H1 (cell line): ENCODE measurements at regions not wholly inside any gene's neighbourhood (a gene's known extent, or its start where the extent isn't known, plus 50 kb on each side); places are given as distances from the start of the nearest gene placed in this dataset.

ENCODE experiments used
- CTCF ChIA-PET: fragments of 300-600 bp; sonication (Branson Sonifier 250); formaldehyde crosslinking; loops from one replicate; lab custom pipeline; 2021; ENCODE audit not compliant: partially characterized antibody; lab: Charles Lee
- POLR2A ChIA-PET: fragments of 300-600 bp; sonication (Branson Sonifier 250); formaldehyde crosslinking; loops from one replicate; lab custom pipeline; 2021; ENCODE audit warnings: inconsistent platforms; ENCODE audit not compliant: partially characterized antibody; lab: Charles Lee
- DNase-seq, 2 experiments: peaks; one replicate each; pipeline versions ENCODE4 v3.0.0 to v3.0.0-alpha.2; 2010 to 2022; ENCODE audit warnings: low spot score in 2 of 2, low read depth in 1 of 2, mixed read lengths in 1 of 2
- FAIRE-seq: peaks from 2 replicates; lab custom pipeline; 2011; peaks lifted over from hg19 to GRCh38; lab: Jason Lieb, UNC
- H2AFZ ChIP-seq: 2 replicates; pipeline ENCODE4 v1.8.1; 2012; ENCODE audit warnings: low read length, inconsistent platforms
- H2AK5ac ChIP-seq: 2 replicates; pipeline ENCODE4 v1.6.1; 2013; ENCODE audit warnings: low read depth, low read length
- H2BK120ac ChIP-seq: replicated peaks from 2 replicates; pipeline ENCODE3; 2013; ENCODE audit warnings: low read depth, low read length, inconsistent platforms
- H2BK12ac ChIP-seq: 2 replicates; pipeline ENCODE4 v1.6.1; 2013; ENCODE audit warnings: low read depth, low read length
- H2BK15ac ChIP-seq: 2 replicates; pipeline ENCODE4 v1.6.1; 2013; ENCODE audit warnings: low read length
- H2BK20ac ChIP-seq: 2 replicates; pipeline ENCODE4 v1.6.1; 2013; ENCODE audit warnings: low read length
- H2BK5ac ChIP-seq: 2 replicates; pipeline ENCODE4 v1.6.1; 2013; ENCODE audit warnings: low read depth, low read length
- H3K14ac ChIP-seq: 2 replicates; pipeline ENCODE4 v1.6.1; 2013; ENCODE audit warnings: inconsistent platforms; ENCODE audit not compliant: insufficient read length
- H3K18ac ChIP-seq: 2 replicates; pipeline ENCODE4 v1.6.1; 2013; ENCODE audit warnings: low read length; ENCODE audit errors: extremely low read depth
- H3K23ac ChIP-seq: 2 replicates; pipeline ENCODE4 v1.6.1; 2013; ENCODE audit warnings: inconsistent platforms; ENCODE audit not compliant: insufficient read length
- H3K23me2 ChIP-seq: 2 replicates; pipeline ENCODE4 v1.6.1; 2013; ENCODE audit warnings: low read depth, low read length
- H3K27ac ChIP-seq: 2 replicates; pipeline ENCODE4 v1.6.1; 2011; ENCODE audit warnings: low read depth, low read length, inconsistent platforms
- H3K27me3 ChIP-seq, 4 experiments: replicated peaks in 1 of 4; 1 replicate in 1 of 4; 2 replicates in 3 of 4; pipeline versions ENCODE4 v1.6.1 to v1.8.1; 2011 to 2013; ENCODE audit warnings: low read length in 3 of 4, mild to moderate bottlenecking in 3 of 4, inconsistent platforms in 2 of 4, mixed read lengths in 2 of 4, moderate library complexity in 1 of 4; ENCODE audit not compliant: control insufficient read depth in 3 of 4, insufficient read depth in 3 of 4; ENCODE audit errors: extremely low read depth in 1 of 4
- H3K36me3 ChIP-seq, 4 experiments: 2 replicates each; pipeline versions ENCODE4 v1.6.1 to v1.8.1; 2011 to 2013; ENCODE audit warnings: mild to moderate bottlenecking in 4 of 4, low read length in 3 of 4, moderate library complexity in 2 of 4, control low read depth in 1 of 4, inconsistent platforms in 1 of 4; ENCODE audit not compliant: insufficient read depth in 4 of 4, control insufficient read depth in 2 of 4
- H3K4ac ChIP-seq: replicated peaks from 2 replicates; pipeline ENCODE3; 2013; ENCODE audit warnings: low read length, low read depth, mixed read lengths, inconsistent platforms; ENCODE audit not compliant: insufficient read length
- H3K4me1 ChIP-seq, 4 experiments: replicated peaks in 1 of 4; 1 replicate in 1 of 4; 2 replicates in 3 of 4; pipeline versions ENCODE4 v1.6.1 to v1.8.1; 2011 to 2013; ENCODE audit warnings: low read length in 3 of 4, inconsistent platforms in 2 of 4, mixed read lengths in 1 of 4; ENCODE audit not compliant: insufficient read depth in 4 of 4, control insufficient read depth in 3 of 4
- H3K4me2 ChIP-seq, 2 experiments: 2 replicates each; pipeline versions ENCODE4 v1.6.1 to v1.8.1; 2011 to 2013; ENCODE audit warnings: low read depth in 2 of 2, low read length in 2 of 2, control low read depth in 1 of 2, inconsistent platforms in 1 of 2, mild to moderate bottlenecking in 1 of 2; ENCODE audit not compliant: insufficient read depth in 1 of 2
- H3K4me3 ChIP-seq, 4 experiments: fragments of 200-600, 300-600 bp in 1 of 4; sonication (generic), shearing (Covaris generic), sonication (Bioruptor Twin) in 1 of 4; 2 replicates each; pipeline versions ENCODE4 v1.5.1 to v1.8.1; 2011 to 2016; ENCODE audit warnings: low read length in 4 of 4, low read depth in 3 of 4, control low read depth in 2 of 4, inconsistent platforms in 2 of 4, mild to moderate bottlenecking in 2 of 4, mixed read lengths in 1 of 4, moderate library complexity in 1 of 4; ENCODE audit not compliant: insufficient read depth in 2 of 4; ENCODE audit errors: extremely low read depth in 1 of 4
- H3K56ac ChIP-seq: replicated peaks from 2 replicates; pipeline ENCODE3; 2013; ENCODE audit warnings: low read depth, mild to moderate bottlenecking, mixed read lengths, low read length, inconsistent platforms; ENCODE audit not compliant: insufficient read length
- H3K79me1 ChIP-seq: 2 replicates; pipeline ENCODE4 v1.6.1; 2013; ENCODE audit warnings: low read depth, low read length, control low read depth
- H3K79me2 ChIP-seq, 2 experiments: 2 replicates each; pipeline versions ENCODE4 v1.6.1 to v1.8.1; 2012 to 2013; ENCODE audit warnings: low read length in 2 of 2, mild to moderate bottlenecking in 2 of 2, inconsistent platforms in 1 of 2; ENCODE audit not compliant: insufficient read depth in 2 of 2, control insufficient read depth in 1 of 2
- H3K9ac ChIP-seq, 4 experiments: replicated peaks in 1 of 4; 1 replicate in 1 of 4; 2 replicates in 3 of 4; pipeline versions ENCODE4 v1.6.1 to v1.8.1; 2011 to 2013; ENCODE audit warnings: low read depth in 3 of 4, low read length in 3 of 4, control low read depth in 2 of 4, mild to moderate bottlenecking in 2 of 4, moderate library complexity in 2 of 4, inconsistent platforms in 1 of 4; ENCODE audit errors: extremely low read depth in 1 of 4
- H3K9me3 ChIP-seq, 2 experiments: 2 replicates each; pipeline versions ENCODE4 v1.6.1 to v1.8.1; 2012 to 2013; ENCODE audit warnings: mild to moderate bottlenecking in 2 of 2, moderate library complexity in 2 of 2, control low read depth in 1 of 2, inconsistent platforms in 1 of 2, low read depth in 1 of 2, low read length in 1 of 2, mixed read lengths in 1 of 2; ENCODE audit not compliant: insufficient read depth in 2 of 2
- H4K20me1 ChIP-seq, 2 experiments: replicated peaks in 1 of 2; 2 replicates each; pipeline versions ENCODE3 to v1.8.1; 2011 to 2013; ENCODE audit warnings: inconsistent platforms in 2 of 2, low read length in 2 of 2, mild to moderate bottlenecking in 1 of 2; ENCODE audit not compliant: insufficient read depth in 2 of 2, control insufficient read depth in 1 of 2
- H4K5ac ChIP-seq: 2 replicates; pipeline ENCODE4 v1.6.1; 2013; ENCODE audit warnings: low read length, low read depth, mixed read lengths, inconsistent platforms; ENCODE audit not compliant: insufficient read length
- H4K8ac ChIP-seq: 2 replicates; pipeline ENCODE4 v1.8.0; 2013; ENCODE audit warnings: mild to moderate bottlenecking, moderate library complexity, low read length, inconsistent platforms; ENCODE audit not compliant: insufficient read depth; ENCODE audit errors: extremely low read depth
- H4K91ac ChIP-seq: replicated peaks from 2 replicates; pipeline ENCODE3; 2013; ENCODE audit warnings: low read length, mixed read lengths, inconsistent platforms; ENCODE audit not compliant: insufficient read length
- ASH2L ChIP-seq: fragments of 200-600, 300-600 bp; sonication (generic); IDR thresholded peaks from one replicate; pipeline ENCODE4 v1.7.1; 2017; ENCODE audit warnings: low read length
- BACH1 ChIP-seq: IDR thresholded peaks from 2 replicates; pipeline ENCODE4 v1.6.1; 2012; ENCODE audit warnings: low read length, improper control_type of control experiment
- EP300 ChIP-seq, 2 experiments: IDR thresholded peaks; 1 replicate in 1 of 2; 2 replicates in 1 of 2; pipeline ENCODE4 v1.6.1; 2011 to 2012; ENCODE audit warnings: low read depth in 2 of 2, low read length in 2 of 2, mild to moderate bottlenecking in 2 of 2, borderline replicate concordance in 1 of 2, inconsistent platforms in 1 of 2, moderate library complexity in 1 of 2
- EZH2 ChIP-seq: fragments of 200-600 bp; sonication (generic); IDR thresholded peaks from 2 replicates; pipeline ENCODE4 v1.7.1; 2012; ENCODE audit warnings: low read depth, mild to moderate bottlenecking, moderate library complexity, low read length, inconsistent platforms; ENCODE audit not compliant: severe bottlenecking
- GABPA ChIP-seq: IDR thresholded peaks from 2 replicates; pipeline ENCODE4 v1.6.1; 2011; ENCODE audit warnings: mild to moderate bottlenecking, low read length, moderate library complexity, borderline replicate concordance; ENCODE audit not compliant: insufficient read depth
- JUN ChIP-seq: IDR thresholded peaks from 2 replicates; pipeline ENCODE4 v1.6.1; 2011; ENCODE audit warnings: low read depth, mild to moderate bottlenecking, improper control_type of control experiment, low read length
- KDM1A ChIP-seq: fragments of 200-600, 300-600 bp; sonication (generic); IDR thresholded peaks from 2 replicates; pipeline ENCODE4 v1.7.1; 2016; ENCODE audit warnings: mild to moderate bottlenecking, low read length, borderline replicate concordance
- KDM4A ChIP-seq: IDR thresholded peaks from one replicate; pipeline ENCODE4 v1.7.1; 2012; ENCODE audit warnings: low read depth, mild to moderate bottlenecking, moderate library complexity, low read length, inconsistent platforms; ENCODE audit not compliant: severe bottlenecking
- PHF8 ChIP-seq: fragments of 200-600 bp; sonication (generic); conservative IDR thresholded peaks from 2 replicates; pipeline ENCODE4 v1.7.1; 2012; ENCODE audit warnings: low read depth, mild to moderate bottlenecking, inconsistent platforms, low read length, moderate library complexity
- RBBP5 ChIP-seq: IDR thresholded peaks from 2 replicates; pipeline ENCODE4 v1.7.1; 2012; ENCODE audit warnings: low read depth, mild to moderate bottlenecking, inconsistent platforms, low read length, moderate library complexity, borderline replicate concordance
- SIRT6 ChIP-seq: IDR thresholded peaks from one replicate; pipeline ENCODE4 v1.7.1; 2012; ENCODE audit warnings: low read length, inconsistent platforms
- TCF12 ChIP-seq: IDR thresholded peaks from 2 replicates; pipeline ENCODE4 v1.6.1; 2011; ENCODE audit warnings: low read depth, mild to moderate bottlenecking, low read length
- WGBS, 2 experiments: shearing (Covaris generic) in 1 of 2; methylation state at CpG; one replicate each; pipeline versions ENCODE4 v1.1.6 to v1.1.7; 2013 to 2015; ENCODE audit warnings: low lambda C conversion rate in 2 of 2, mixed read lengths in 2 of 2, inconsistent platforms in 1 of 2, low coverage in 1 of 2, missing lambda C conversion rate in 1 of 2; ENCODE audit not compliant: insufficient replicate concordance in 2 of 2, insufficient coverage in 1 of 2, insufficient read length in 1 of 2; ENCODE audit errors: extremely low coverage in 1 of 2, missing lambda C conversion rate in 1 of 2; 5-methylcytosine and 5-hydroxymethylcytosine counted together
- TF ChIP-seq, protein P1 (sequence below): IDR thresholded peaks from 2 replicates; pipeline ENCODE4 v1.6.1; 2011; ENCODE audit warnings: low read depth, mild to moderate bottlenecking, low read length; ENCODE audit not compliant: insufficient read depth
- TF ChIP-seq, protein P2 (sequence below): IDR thresholded peaks from 2 replicates; pipeline ENCODE4 v1.6.1; 2012; ENCODE audit warnings: inconsistent platforms

DNA sequence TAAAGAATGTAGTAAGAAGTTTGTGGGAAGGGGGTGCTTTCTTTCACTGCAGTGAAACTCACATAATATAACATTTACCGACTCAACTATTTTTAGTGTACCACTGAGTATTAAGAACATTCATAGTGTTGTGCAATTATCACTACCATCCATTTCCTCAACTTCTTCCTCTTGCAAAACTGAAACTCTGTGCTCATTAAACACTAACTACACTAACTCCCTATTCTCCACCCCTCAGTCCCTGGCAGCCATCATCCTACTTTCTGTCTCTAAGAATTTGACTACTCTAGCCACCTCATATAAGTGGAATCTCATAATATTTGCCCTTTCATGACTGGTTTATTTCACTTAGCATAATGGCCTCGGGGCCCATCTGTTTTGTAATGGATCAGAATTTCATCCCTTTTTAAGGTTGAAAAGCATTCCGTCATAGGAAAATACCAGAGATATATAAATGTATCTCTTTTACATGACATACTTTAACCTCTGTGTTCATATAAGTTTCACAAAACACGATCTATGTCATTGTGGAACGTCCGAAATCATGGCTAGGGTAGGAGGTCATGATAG, 56.3 kb upstream of the DIRAS2 start:
- Histone ChIP-seq H3K79me2 (no peaks in the 10 kb centered on the region), H2BK20ac (no peak overlapping the region), H2BK12ac (no peak overlapping the region), H3K23me2 (peaks cover 11% of the 10 kb centered on the region), H3K4ac (no peak overlapping the region), H3K9ac (no peak overlapping the region), H2BK120ac (no peak overlapping the region), H4K8ac (no peak overlapping the region), H3K9me3 (no peaks in the 10 kb centered on the region), H2AFZ (no peak overlapping the region), H3K27me3 (no peaks in the 10 kb centered on the region), H4K91ac (no peak overlapping the region), H3K79me1 (no peaks in the 10 kb centered on the region), H4K20me1 (peaks cover 0 to 7% of the 10 kb centered on the region in 2 experiments), H3K56ac (no peak overlapping the region), H3K14ac (no peak overlapping the region), H3K4me3 (no peak overlapping the region), H3K4me2 (no peak overlapping the region), H3K36me3 (no peaks in the 10 kb centered on the region), H3K27ac (no peak overlapping the region), H3K4me1 (no peaks in the 10 kb centered on the region), H3K18ac (no peak overlapping the region), H2BK15ac (no peak overlapping the region), H2AK5ac (no peak overlapping the region), H2BK5ac (no peak overlapping the region), H4K5ac (no peak overlapping the region), H3K23ac (no peak overlapping the region)
- no peak for DNase-seq
- WGBS, 2 experiments: 91% methylated on average over 6 of the region's 6 CpGs; no CpG with 5 or more reads in 1 of the 2 experiments
- FAIRE-seq: no peak
- ChIA-PET CTCF (no interaction called here), POLR2A (no interaction called here)
- TF ChIP-seq TCF12: no peak
- TF ChIP-seq ASH2L: no peak
- no peak for TF ChIP-seq KDM4A
- TF ChIP-seq, protein P1, sequence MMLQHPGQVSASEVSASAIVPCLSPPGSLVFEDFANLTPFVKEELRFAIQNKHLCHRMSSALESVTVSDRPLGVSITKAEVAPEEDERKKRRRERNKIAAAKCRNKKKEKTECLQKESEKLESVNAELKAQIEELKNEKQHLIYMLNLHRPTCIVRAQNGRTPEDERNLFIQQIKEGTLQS: no peak
- TF ChIP-seq EZH2: no peak
- TF ChIP-seq PHF8: no peak
- no peak for TF ChIP-seq BACH1
- TF ChIP-seq KDM1A: no peak
- TF ChIP-seq RBBP5: no peak
- TF ChIP-seq SIRT6: no peak
- TF ChIP-seq GABPA: no peak
- TF ChIP-seq EP300 (IDR thresholded peaks at IDR 0.05; ENCODE audit: borderline replicate concordance in 1 of 2, low read depth in 2 of 2, low read length in 2 of 2): no peak
- TF ChIP-seq JUN: no peak
- TF ChIP-seq, protein P2, sequence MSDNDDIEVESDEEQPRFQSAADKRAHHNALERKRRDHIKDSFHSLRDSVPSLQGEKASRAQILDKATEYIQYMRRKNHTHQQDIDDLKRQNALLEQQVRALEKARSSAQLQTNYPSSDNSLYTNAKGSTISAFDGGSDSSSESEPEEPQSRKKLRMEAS: no peak
